ENCODE measurements at regions not wholly inside any gene's neighbourhood (a gene's known extent, or its start where the extent isn't known, plus 50 kb on each side); places are given as distances from the start of the nearest gene placed in this dataset.

DNA sequence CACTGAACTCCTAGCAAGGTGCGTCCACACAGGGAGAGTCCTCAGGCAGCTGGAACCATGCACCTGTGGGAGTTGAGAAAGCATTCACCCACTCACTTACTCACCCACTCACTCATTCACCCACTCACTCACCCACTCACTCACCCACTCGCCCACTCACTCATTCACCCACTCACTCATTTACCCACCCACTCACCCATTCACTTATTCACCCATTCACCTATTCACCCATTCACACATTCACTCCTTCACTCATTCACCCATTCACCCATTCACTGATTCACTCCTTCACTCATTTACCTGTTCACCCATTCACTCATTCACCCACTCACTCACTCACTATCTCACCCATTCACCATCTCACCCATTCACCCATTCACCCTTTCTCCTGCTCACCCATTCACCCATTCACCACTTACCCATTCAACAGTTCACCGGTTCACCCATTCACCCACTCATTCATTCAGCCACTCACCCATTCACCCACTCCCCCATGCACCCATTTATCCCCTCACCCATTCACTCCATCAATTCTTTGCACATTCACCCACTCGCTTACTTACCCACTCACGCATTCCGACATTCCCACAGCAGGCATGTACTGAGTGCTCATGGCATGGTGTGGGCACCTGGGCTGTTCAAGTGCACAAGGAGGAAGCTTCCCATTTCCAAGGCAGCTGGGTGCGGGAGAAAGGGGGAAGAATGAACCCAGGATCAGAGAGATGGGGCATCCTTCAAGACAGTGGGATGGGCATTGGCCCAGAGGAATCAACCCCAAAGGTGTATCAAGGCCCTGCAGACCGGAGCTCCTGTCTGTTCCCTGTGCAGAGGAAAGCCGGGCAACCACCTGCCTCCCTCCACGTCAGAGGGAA is 135.2 kb upstream of the C14orf180 start:
- TF ChIP-seq, protein P1, sequence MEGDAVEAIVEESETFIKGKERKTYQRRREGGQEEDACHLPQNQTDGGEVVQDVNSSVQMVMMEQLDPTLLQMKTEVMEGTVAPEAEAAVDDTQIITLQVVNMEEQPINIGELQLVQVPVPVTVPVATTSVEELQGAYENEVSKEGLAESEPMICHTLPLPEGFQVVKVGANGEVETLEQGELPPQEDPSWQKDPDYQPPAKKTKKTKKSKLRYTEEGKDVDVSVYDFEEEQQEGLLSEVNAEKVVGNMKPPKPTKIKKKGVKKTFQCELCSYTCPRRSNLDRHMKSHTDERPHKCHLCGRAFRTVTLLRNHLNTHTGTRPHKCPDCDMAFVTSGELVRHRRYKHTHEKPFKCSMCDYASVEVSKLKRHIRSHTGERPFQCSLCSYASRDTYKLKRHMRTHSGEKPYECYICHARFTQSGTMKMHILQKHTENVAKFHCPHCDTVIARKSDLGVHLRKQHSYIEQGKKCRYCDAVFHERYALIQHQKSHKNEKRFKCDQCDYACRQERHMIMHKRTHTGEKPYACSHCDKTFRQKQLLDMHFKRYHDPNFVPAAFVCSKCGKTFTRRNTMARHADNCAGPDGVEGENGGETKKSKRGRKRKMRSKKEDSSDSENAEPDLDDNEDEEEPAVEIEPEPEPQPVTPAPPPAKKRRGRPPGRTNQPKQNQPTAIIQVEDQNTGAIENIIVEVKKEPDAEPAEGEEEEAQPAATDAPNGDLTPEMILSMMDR (IDR thresholded peaks at IDR 0.05) = no peak
- no peak for TF ChIP-seq POLR2A (IDR thresholded peaks at IDR 0.05)

All from adrenal gland (tissue), 5 donors.